Loucy (cell line): ENCODE measurements at regions not wholly inside any gene's neighbourhood (a gene's known extent, or its start where the extent isn't known, plus 50 kb on each side); places are given as distances from the start of the nearest gene placed in this dataset.

Source experiments
- H2AFZ ChIP-seq: fragments of 200-600 bp; sonication (generic); 2 replicates; pipeline ENCODE4 v1.6.0; 2016; ENCODE audit warnings: antibody characterized with exemption, mild to moderate bottlenecking, low read length, moderate library complexity
- H3F3A ChIP-seq: fragments of 200-600 bp; 2 replicates; pipeline ENCODE4 v1.6.0; 2016; ENCODE audit warnings: antibody characterized with exemption, low read depth, mild to moderate bottlenecking
- H3K27me3 ChIP-seq: fragments of 200-600 bp; sonication (generic); 2 replicates; pipeline ENCODE4 v1.6.1; 2014; ENCODE audit warnings: low read length, mild to moderate bottlenecking; ENCODE audit not compliant: insufficient read depth, poor library complexity, severe bottlenecking
- H3K36me3 ChIP-seq: fragments of 200-600 bp; sonication (generic); 2 replicates; pipeline ENCODE4 v1.6.1; 2016; ENCODE audit warnings: low read length; ENCODE audit not compliant: insufficient read depth
- H3K4me1 ChIP-seq: fragments of 200-600 bp; sonication (generic); 2 replicates; pipeline ENCODE4 v1.5.1; 2014; ENCODE audit warnings: low read length, mild to moderate bottlenecking; ENCODE audit not compliant: insufficient read depth, poor library complexity, severe bottlenecking
- H3K4me2 ChIP-seq: fragments of 200-600 bp; sonication (generic); 2 replicates; pipeline ENCODE4 v1.6.0; 2014; ENCODE audit warnings: antibody characterized with exemption, low read length, low read depth, mild to moderate bottlenecking; ENCODE audit not compliant: poor library complexity, severe bottlenecking
- H3K4me3 ChIP-seq: fragments of 200-600 bp; sonication (generic); 2 replicates; pipeline ENCODE4 v1.5.1; 2014; ENCODE audit warnings: low read length, mild to moderate bottlenecking, mixed read lengths; ENCODE audit not compliant: poor library complexity, severe bottlenecking
- H3K79me2 ChIP-seq: fragments of 200-600 bp; sonication (generic); 2 replicates; pipeline ENCODE4 v1.6.1; 2014; ENCODE audit warnings: low read length; ENCODE audit not compliant: insufficient read depth
- H3K9ac ChIP-seq: fragments of 200-600 bp; sonication (generic); 2 replicates; pipeline ENCODE4 v1.6.0; 2014; ENCODE audit warnings: mild to moderate bottlenecking, low read depth, low read length, moderate library complexity; ENCODE audit not compliant: poor library complexity, severe bottlenecking
- H3K9me2 ChIP-seq: fragments of 200-600 bp; sonication (generic); replicated peaks from 2 replicates; pipeline ENCODE4 v1.6.1; 2016; ENCODE audit warnings: low read depth, low read length, mixed read lengths
- H3K9me3 ChIP-seq: fragments of 200-600 bp; sonication (generic); 2 replicates; pipeline ENCODE4 v1.6.1; 2014; ENCODE audit warnings: mild to moderate bottlenecking, antibody characterized with exemption, low read length, low read depth; ENCODE audit not compliant: insufficient read depth
- H4K20me1 ChIP-seq: fragments of 200-600 bp; sonication (generic); 2 replicates; pipeline ENCODE4 v1.6.0; 2014; ENCODE audit warnings: antibody characterized with exemption, low read length, mild to moderate bottlenecking; ENCODE audit not compliant: insufficient read depth, poor library complexity, severe bottlenecking
- EZH2phosphoT487 ChIP-seq: fragments of 200-600 bp; IDR thresholded peaks from 2 replicates; pipeline ENCODE4 v1.6.1; 2018; ENCODE audit warnings: antibody characterized with exemption, mild to moderate bottlenecking, moderate library complexity, borderline replicate concordance
- TF ChIP-seq, protein P1 (sequence below): fragments of 200-600 bp; sonication (generic); conservative IDR thresholded peaks from 2 replicates; pipeline ENCODE4 v1.5.1; 2014; ENCODE audit warnings: mild to moderate bottlenecking, antibody characterized with exemption, low read length

DNA sequence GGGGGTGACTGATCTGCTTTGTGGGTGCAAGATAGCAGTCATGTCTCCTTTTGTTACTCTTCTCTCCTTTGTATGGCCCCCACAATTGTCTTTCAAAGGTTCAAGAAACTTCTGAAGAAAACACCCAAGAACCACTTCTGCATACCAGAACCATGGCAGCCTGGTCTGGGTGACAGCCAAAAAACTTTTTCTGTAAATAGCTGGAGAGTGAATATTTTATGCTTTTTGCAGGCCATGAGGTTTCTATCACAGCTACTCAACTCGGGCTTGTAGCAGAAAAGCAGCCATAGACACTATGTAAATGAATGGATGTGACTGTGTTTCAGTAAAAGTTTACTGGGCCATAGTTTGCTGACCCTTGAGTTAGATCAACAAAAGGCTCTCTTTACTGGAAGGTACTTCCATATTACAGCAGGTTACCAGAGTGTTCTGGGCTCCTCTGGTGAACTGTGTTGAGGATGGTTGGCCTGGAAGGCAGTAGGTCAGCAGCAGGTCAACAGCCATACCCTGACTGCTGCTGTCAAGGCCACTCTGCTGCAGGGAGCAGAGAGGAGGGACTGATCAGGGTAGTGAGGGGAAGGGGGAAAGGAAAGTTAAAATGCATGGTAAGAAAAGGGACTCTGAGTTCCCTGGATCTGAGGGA, 116.4 kb downstream of the GDAP2 start:
- H3K4me1 ChIP-seq: peaks cover 16% of the 10 kb centered on the region
- no peak overlapping the region for H3K4me3 ChIP-seq
- H4K20me1 ChIP-seq: no peaks in the 10 kb centered on the region
- no peaks in the 10 kb centered on the region for H3K9me2 ChIP-seq
- no peaks in the 10 kb centered on the region for H3F3A ChIP-seq
- H3K9me3 ChIP-seq: no peaks in the 10 kb centered on the region
- no peak overlapping the region for H3K4me2 ChIP-seq
- H2AFZ ChIP-seq: no peak overlapping the region
- no peaks in the 10 kb centered on the region for H3K79me2 ChIP-seq
- TF ChIP-seq, protein P1, sequence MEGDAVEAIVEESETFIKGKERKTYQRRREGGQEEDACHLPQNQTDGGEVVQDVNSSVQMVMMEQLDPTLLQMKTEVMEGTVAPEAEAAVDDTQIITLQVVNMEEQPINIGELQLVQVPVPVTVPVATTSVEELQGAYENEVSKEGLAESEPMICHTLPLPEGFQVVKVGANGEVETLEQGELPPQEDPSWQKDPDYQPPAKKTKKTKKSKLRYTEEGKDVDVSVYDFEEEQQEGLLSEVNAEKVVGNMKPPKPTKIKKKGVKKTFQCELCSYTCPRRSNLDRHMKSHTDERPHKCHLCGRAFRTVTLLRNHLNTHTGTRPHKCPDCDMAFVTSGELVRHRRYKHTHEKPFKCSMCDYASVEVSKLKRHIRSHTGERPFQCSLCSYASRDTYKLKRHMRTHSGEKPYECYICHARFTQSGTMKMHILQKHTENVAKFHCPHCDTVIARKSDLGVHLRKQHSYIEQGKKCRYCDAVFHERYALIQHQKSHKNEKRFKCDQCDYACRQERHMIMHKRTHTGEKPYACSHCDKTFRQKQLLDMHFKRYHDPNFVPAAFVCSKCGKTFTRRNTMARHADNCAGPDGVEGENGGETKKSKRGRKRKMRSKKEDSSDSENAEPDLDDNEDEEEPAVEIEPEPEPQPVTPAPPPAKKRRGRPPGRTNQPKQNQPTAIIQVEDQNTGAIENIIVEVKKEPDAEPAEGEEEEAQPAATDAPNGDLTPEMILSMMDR: no peak
- no peak for TF ChIP-seq EZH2phosphoT487
- H3K27me3 ChIP-seq: no peaks in the 10 kb centered on the region
- H3K9ac ChIP-seq: no peak overlapping the region
- H3K36me3 ChIP-seq: no peaks in the 10 kb centered on the region
